Stimulated activated naive CD8-positive, alpha-beta T cell treated with anti-CD3 and anti-CD28 coated beads, Interleukin-15, Interleukin-2, amounts not matched to agents 100 U/mL and 50 U/mL, for 24 hours (primary cell): ENCODE measurements at regions not wholly inside any gene's neighbourhood (a gene's known extent, or its start where the extent isn't known, plus 50 kb on each side); places are given as distances from the start of the nearest gene placed in this dataset.
"Not testable (repeated sequence)": the region's sequence is repeated elsewhere in the genome, so short reads cannot be mapped to it uniquely, and the experiment has no call there.

Experiments used
- ATAC-seq: fragments of 150-1000 bp; cut with Tn5 transposase; one replicate; pipeline ENCODE4 v1.10.0; 2021
- DNase-seq: peaks from one replicate; pipeline ENCODE4 v3.0.0; 2021

- DNase-seq (no peak), ATAC-seq (no peak)
These were observed 92.8 kb upstream of the MSH6 start for GRCh38 chr2:47690132-47690531.

- ATAC-seq, DNase-seq: not testable (repeated sequence)
These were observed 93.8 kb upstream of the MSH6 start for GRCh38 chr2:47689118-47689517.

- ATAC-seq (no peak), DNase-seq (no peak)
These were observed 94.4 kb upstream of the MSH6 start for GRCh38 chr2:47688561-47688960.

- no peak for DNase-seq
These were observed 95.1 kb upstream of the MSH6 start for GRCh38 chr2:47687856-47688255.

GRCh38 chr2:47686018-47686417, 96.9 kb upstream of the MSH6 start:
- DNase-seq (no peak), ATAC-seq (no peak)

More at GRCh38 chr2:47687856-47688255, 95.1 kb upstream of the MSH6 start:
- ATAC-seq, result no peak

- no peak for ATAC-seq
- no peak for DNase-seq
These were observed 100.7 kb upstream of the MSH6 start for GRCh38 chr2:47682216-47682749.

GRCh38 chr2:47676261-47676926, 105.6 kb upstream of the KCNK12 start:
- ATAC-seq (no peak), DNase-seq (no peak)

GRCh38 chr2:47675196-47675825, 104.5 kb upstream of the KCNK12 start:
- DNase-seq (no peak), ATAC-seq (no peak)

GRCh38 chr2:47666332-47666731, 95.5 kb upstream of the KCNK12 start:
- no peak for ATAC-seq
- DNase-seq, result no peak

GRCh38 chr2:47664817-47665216, 94.0 kb upstream of the KCNK12 start:
- DNase-seq (no peak), ATAC-seq (no peak)

GRCh38 chr2:47662552-47662951, 91.8 kb upstream of the KCNK12 start:
- no peak for DNase-seq
- no peak for ATAC-seq

- DNase-seq (no peak), ATAC-seq (no peak)
These were observed 90.5 kb upstream of the KCNK12 start for GRCh38 chr2:47661310-47661709.

- ATAC-seq (no peak), DNase-seq (no peak)
These were observed 89.4 kb upstream of the KCNK12 start for GRCh38 chr2:47660168-47660567.

- DNase-seq, result no peak
- ATAC-seq, result no peak
These were observed 88.0 kb upstream of the KCNK12 start for GRCh38 chr2:47658646-47659320.

GRCh38 chr2:47657886-47658489, 87.2 kb upstream of the KCNK12 start:
- ATAC-seq (no peak), DNase-seq (no peak)

- ATAC-seq (no peak), DNase-seq (no peak)
These were observed 86.2 kb upstream of the KCNK12 start for GRCh38 chr2:47656715-47657600.

GRCh38 chr2:47655563-47655880, 84.7 kb upstream of the KCNK12 start:
- no peak for DNase-seq
- no peak for ATAC-seq

- DNase-seq, result no peak
These were observed 84.2 kb upstream of the KCNK12 start for GRCh38 chr2:47654790-47655562.

GRCh38 chr2:47653902-47654789, 83.4 kb upstream of the KCNK12 start:
- no peak for ATAC-seq
- DNase-seq, result no peak

More at GRCh38 chr2:47654790-47655562, 84.2 kb upstream of the KCNK12 start:
- no peak for ATAC-seq

- no peak for ATAC-seq
- DNase-seq, result no peak
These were observed 82.3 kb upstream of the KCNK12 start for GRCh38 chr2:47653036-47653435.
